ENCODE measurements at regions not wholly inside any gene's neighbourhood (a gene's known extent, or its start where the extent isn't known, plus 50 kb on each side); places are given as distances from the start of the nearest gene placed in this dataset.
"Not testable (repeated sequence)": the region's sequence is repeated elsewhere in the genome, so short reads cannot be mapped to it uniquely, and the experiment has no call there.

DNA sequence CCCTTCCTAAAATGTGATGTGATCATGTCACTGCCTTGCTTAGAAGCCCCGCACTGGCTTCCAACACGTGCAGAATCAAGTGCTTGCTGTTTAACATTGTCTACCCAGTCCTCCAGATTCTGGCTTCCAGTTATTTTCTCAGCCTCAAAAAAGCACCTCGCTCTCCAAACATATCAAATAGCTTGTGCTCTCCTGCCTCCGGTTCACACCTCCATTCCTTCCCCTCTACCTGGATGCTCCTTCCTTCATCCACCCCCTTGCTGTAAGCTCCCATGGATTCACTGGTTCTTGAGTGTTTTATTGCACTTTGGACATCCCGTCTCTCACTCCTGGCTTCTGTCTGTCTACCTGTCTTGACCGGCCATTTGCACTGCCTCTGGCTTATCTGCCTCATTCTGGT lies 5275.0 kb upstream of the TPTE start:
- TF ChIP-seq CTCF (IDR thresholded peaks at IDR 0.05; ENCODE audit: low read depth, low read length); POLR2A (IDR thresholded peaks at IDR 0.05; ENCODE audit: extremely low read depth, insufficient read length): not testable (repeated sequence)

Measured in NB4 (cell line).